ENCODE measurements at regions not wholly inside any gene's neighbourhood (a gene's known extent, or its start where the extent isn't known, plus 50 kb on each side); places are given as distances from the start of the nearest gene placed in this dataset.
"Not testable (repeated sequence)": the region's sequence is repeated elsewhere in the genome, so short reads cannot be mapped to it uniquely, and the experiment has no call there.

- no peak for DNase-seq
These were observed 174.9 kb upstream of the RPH3A start for GRCh38 chr12:112616469-112617152.

DNA sequence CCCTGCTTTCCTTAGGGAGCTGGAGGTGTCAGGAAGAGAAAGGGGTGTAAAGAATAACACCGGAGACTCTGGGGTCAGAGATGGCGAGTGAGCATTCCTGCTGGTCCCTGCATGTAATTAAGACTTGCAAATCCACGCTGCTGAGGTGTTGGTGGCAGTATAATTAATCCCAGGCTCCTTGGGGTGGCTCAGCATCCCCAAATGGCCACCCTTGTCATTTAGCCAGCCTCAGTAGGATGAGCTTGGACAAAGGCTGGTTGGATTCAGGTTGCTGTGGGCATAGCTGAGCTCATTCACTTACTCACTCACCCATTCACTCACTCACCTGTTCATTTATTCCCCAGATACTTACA lies 174.4 kb upstream of the RPH3A start:
- no peak for DNase-seq

GRCh38 chr12:112627851-112628250 lies 163.7 kb upstream of the RPH3A start:
- DNase-seq = no peak

- not testable (repeated sequence) for DNase-seq
These were observed 159.6 kb upstream of the RPH3A start for GRCh38 chr12:112631974-112632373.

DNA sequence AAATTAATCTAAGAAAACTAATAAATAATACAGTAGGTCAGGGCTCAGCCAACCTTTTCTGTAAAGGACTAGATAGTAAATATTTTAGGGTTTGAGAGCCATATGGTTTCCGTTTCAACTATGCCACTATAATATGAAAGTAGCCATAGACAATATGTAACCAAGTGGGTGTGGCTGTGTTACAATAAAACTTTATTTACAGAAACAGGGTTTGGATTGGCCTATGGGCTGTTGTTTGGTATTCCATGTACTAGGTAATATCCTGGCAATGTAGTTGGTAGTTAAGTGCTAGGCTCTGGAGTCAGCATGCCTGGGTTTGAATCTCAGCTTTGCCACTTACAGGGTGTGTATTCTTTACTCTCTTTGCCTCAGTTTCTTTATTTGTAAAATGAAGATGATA lies 156.5 kb upstream of the RPH3A start:
- DNase-seq = no peak

GRCh38 chr12:112638420-112638819 lies 153.1 kb upstream of the RPH3A start:
- no peak for DNase-seq

- DNase-seq = no peak
These were observed 146.0 kb upstream of the RPH3A start for GRCh38 chr12:112645586-112645985.

GRCh38 chr12:112656141-112656540 lies 135.4 kb upstream of the RPH3A start:
- DNase-seq = no peak

- DNase-seq = no peak
These were observed 127.0 kb upstream of the RPH3A start for GRCh38 chr12:112664569-112664968.

- peak in 1 of 2 donors; percentile 0 for DNase-seq
These were observed 125.6 kb upstream of the RPH3A start for GRCh38 chr12:112665958-112666357.

GRCh38 chr12:112671564-112671963 lies 120.0 kb upstream of the RPH3A start:
- DNase-seq = no peak

DNA sequence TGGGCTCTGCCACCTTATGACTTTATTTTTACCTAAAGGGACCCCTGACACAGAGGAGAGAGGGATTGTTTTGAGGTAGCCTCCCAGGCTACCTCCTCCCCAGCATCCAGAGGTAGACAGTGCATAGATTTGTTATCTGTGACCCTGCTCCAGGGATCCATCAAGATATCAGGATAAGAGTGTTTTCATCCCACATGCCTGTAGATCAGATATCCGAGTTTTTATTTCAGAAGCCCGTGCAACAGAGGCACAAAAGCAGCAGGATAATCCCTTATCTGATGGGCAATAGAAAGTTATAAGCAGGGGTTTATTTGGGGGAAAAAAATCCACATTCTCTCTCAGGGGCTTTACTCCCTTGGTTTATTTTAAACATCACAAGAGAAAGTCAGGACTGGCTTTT lies 117.0 kb upstream of the RPH3A start:
- no peak for DNase-seq

GRCh38 chr12:112676507-112676906 lies 115.0 kb upstream of the RPH3A start:
- no peak for DNase-seq

GRCh38 chr12:112677050-112677765 lies 114.3 kb upstream of the RPH3A start:
- no peak for DNase-seq

- DNase-seq = no peak
These were observed 110.6 kb upstream of the RPH3A start for GRCh38 chr12:112680993-112681392.

DNA sequence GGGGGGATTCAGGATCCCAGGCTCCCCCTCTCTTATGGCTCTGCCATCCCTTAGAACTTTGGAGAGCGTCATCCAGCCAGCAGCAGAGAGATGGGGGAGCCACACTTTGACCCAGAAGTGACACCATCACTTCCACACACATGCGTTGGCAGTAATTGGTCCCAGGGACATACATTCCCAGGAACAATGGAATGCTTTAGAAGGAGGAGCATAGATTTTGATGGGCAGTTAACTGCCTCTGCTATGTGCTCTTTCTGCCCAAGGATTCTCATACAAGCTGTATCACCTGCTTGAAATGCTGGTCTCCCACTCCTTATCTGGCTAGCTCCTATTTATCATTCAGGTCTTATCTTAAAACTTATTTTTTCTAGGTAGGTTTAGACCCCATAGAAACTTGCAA lies 109.0 kb upstream of the RPH3A start:
- DNase-seq = no peak

DNA sequence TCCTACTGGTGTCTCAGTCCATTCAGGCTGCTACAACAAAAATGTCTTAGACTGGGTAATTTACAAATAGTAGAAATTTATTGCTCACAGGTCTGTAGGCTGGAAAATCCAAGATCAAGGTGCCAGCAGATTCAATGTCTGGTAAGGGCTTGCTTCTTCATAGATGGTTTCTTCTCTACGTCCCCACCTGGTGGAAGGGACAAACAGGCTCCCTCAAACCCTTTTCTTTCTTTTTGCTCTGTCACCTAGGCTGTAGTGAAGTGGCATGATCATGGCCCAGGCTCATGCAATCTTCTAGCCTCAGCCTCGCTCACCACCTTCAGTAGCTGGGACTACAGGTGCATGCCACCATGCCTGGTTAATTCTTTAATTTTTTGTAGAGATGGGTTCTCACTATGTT lies 106.8 kb upstream of the RPH3A start:
- DNase-seq = no peak

DNA sequence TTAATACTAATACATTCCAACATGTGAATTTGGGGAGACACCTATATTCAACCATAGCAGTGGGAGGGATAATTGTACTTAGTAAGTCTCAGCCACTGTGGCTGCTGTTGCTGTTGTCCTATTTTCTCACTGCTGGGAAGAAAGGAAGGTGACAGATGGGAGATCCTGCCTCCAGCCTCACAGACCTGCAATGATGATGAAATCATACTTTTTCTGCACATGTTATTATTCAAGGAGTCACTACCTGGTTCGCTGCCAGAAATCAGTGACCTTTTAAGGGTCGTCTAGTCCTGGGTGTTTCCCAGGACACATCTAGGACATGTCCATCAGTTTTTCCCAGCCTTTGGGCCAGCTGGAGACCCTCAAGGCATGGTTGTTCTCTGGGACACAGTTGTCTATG lies 106.2 kb upstream of the RPH3A start:
- no peak for DNase-seq

DNA sequence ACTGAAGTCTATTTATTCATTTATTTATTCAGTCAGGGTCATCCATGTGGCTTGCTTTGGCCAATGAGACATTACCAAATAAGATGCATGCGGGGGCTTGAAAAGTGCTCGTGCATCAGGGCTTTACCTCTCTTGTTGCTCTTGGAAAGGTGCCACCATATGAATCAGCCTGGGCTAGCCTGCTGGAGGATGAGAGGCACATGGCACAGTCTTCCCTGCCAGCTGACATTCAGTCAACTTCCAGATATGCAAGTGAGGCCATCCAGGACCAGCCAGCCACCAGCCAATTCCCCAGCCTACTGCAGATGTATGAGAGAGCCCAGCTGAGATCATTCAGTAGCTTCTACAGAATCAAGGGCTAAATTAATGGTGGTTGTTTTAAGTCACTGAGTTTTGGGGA lies 105.2 kb upstream of the RPH3A start:
- DNase-seq = no peak

GRCh38 chr12:112694065-112694464 lies 97.5 kb upstream of the RPH3A start:
- no peak for DNase-seq

GRCh38 chr12:112697441-112697840 lies 94.1 kb upstream of the RPH3A start:
- DNase-seq = not testable (repeated sequence)

GRCh38 chr12:112705037-112705632 lies 86.4 kb upstream of the RPH3A start:
- no peak for DNase-seq

GRCh38 chr12:112710414-112710813 lies 81.1 kb upstream of the RPH3A start:
- no peak for DNase-seq

DNA sequence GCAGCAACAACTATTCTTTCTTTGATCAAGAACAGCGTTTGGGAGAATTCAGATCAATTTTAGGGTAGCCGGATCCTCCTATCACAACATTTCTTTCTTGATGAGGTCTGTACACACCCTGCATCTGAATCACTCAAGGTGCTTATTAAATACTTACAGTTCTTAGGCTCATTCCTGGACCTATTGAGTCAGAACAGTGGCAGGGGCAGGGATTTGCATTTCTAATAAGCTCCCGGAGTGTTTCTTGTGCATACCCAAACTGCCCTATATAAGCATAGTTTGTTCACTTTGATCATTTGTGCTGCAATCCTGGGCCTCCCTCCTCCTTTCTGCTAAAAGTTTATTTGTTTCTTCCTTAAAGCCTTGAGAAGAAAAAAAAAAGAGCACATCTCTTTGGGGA lies 80.5 kb upstream of the RPH3A start:
- DNase-seq = no peak
